ENCODE measurements at regions not wholly inside any gene's neighbourhood (a gene's known extent, or its start where the extent isn't known, plus 50 kb on each side); places are given as distances from the start of the nearest gene placed in this dataset.

GRCh38 chr19:30161770-30162169 lies 210.4 kb upstream of the ZNF536 start (continued):
- no peak for TF ChIP-seq TSHZ1 (CRISPR knock-in tag; IDR thresholded peaks at IDR 0.05)
- TF ChIP-seq BRF1 (IDR thresholded peaks at IDR 0.05; ENCODE audit: borderline replicate concordance, extremely low read depth, insufficient read length), result no peak
- no peak for TF ChIP-seq RFX7 (CRISPR knock-in tag; IDR thresholded peaks at IDR 0.05)
- no peak for TF ChIP-seq CEBPZ (IDR thresholded peaks at IDR 0.05; ENCODE audit: borderline replicate concordance, low read depth, low read length)

Measured in K562 (cell line).